ENCODE measurements at regions not wholly inside any gene's neighbourhood (a gene's known extent, or its start where the extent isn't known, plus 50 kb on each side); places are given as distances from the start of the nearest gene placed in this dataset.

DNA sequence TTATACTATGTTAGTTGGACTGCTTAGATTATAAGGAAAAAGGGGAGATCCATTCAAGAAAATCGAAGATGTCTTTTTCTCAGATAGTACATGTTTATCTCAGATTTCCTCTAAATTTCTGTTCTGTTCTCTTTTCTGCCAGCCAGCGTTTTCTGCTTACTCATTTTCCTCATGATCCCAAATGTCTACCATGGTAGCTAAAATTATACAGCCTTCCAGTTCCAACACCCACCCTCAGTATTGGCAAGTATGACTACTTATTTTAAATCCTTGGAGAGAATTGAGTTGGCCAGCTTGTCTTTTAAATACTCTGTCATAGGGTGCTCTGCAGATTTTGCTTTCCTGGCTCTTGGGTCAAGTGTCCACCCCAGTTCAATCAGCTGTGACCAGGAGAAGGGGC is 95.7 kb upstream of the PLXNA2 start:
- TF ChIP-seq, protein P1, sequence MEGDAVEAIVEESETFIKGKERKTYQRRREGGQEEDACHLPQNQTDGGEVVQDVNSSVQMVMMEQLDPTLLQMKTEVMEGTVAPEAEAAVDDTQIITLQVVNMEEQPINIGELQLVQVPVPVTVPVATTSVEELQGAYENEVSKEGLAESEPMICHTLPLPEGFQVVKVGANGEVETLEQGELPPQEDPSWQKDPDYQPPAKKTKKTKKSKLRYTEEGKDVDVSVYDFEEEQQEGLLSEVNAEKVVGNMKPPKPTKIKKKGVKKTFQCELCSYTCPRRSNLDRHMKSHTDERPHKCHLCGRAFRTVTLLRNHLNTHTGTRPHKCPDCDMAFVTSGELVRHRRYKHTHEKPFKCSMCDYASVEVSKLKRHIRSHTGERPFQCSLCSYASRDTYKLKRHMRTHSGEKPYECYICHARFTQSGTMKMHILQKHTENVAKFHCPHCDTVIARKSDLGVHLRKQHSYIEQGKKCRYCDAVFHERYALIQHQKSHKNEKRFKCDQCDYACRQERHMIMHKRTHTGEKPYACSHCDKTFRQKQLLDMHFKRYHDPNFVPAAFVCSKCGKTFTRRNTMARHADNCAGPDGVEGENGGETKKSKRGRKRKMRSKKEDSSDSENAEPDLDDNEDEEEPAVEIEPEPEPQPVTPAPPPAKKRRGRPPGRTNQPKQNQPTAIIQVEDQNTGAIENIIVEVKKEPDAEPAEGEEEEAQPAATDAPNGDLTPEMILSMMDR (conservative IDR thresholded peaks at IDR 0.05 in 1 of 2, IDR thresholded peaks at IDR 0.05 in 1 of 2; ENCODE audit: extremely low read depth in 1 of 2, insufficient read depth in 1 of 2, low read depth in 1 of 2, low read length in 2 of 2) = no peak
- TF ChIP-seq EZH2 (IDR thresholded peaks at IDR 0.05; ENCODE audit: borderline replicate concordance, low read length) = no peak
